ENCODE measurements at regions not wholly inside any gene's neighbourhood (a gene's known extent, or its start where the extent isn't known, plus 50 kb on each side); places are given as distances from the start of the nearest gene placed in this dataset.
A peak's percentile ranks its signal among the peaks of the same experiment; 100 is the strongest.

- no peak for DNase-seq (ENCODE audit: low read depth)
- no peak overlapping the region for H3K4me3 ChIP-seq (ENCODE audit: low read depth, low read length)
- TF ChIP-seq, protein P1, sequence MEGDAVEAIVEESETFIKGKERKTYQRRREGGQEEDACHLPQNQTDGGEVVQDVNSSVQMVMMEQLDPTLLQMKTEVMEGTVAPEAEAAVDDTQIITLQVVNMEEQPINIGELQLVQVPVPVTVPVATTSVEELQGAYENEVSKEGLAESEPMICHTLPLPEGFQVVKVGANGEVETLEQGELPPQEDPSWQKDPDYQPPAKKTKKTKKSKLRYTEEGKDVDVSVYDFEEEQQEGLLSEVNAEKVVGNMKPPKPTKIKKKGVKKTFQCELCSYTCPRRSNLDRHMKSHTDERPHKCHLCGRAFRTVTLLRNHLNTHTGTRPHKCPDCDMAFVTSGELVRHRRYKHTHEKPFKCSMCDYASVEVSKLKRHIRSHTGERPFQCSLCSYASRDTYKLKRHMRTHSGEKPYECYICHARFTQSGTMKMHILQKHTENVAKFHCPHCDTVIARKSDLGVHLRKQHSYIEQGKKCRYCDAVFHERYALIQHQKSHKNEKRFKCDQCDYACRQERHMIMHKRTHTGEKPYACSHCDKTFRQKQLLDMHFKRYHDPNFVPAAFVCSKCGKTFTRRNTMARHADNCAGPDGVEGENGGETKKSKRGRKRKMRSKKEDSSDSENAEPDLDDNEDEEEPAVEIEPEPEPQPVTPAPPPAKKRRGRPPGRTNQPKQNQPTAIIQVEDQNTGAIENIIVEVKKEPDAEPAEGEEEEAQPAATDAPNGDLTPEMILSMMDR (IDR thresholded peaks at IDR 0.05; ENCODE audit: insufficient read depth, low read length) = peak; percentile 12
Observed at GRCh38 chr12:126706300-126706699, 1560.7 kb upstream of the TMEM132C start.

- DNase-seq (ENCODE audit: low read depth) = peak; percentile 95
- TF ChIP-seq, protein P1 (IDR thresholded peaks at IDR 0.05; ENCODE audit: insufficient read depth, low read length) = no peak
- no peak overlapping the region for H3K4me3 ChIP-seq (ENCODE audit: low read depth, low read length)
Observed at GRCh38 chr12:126708492-126708896, 1558.5 kb upstream of the TMEM132C start.

GRCh38 chr12:126718365-126718764 lies 1548.6 kb upstream of the TMEM132C start:
- no peak overlapping the region for H3K4me3 ChIP-seq (ENCODE audit: low read depth, low read length)
- TF ChIP-seq, protein P1 (IDR thresholded peaks at IDR 0.05; ENCODE audit: insufficient read depth, low read length) = no peak
- DNase-seq (ENCODE audit: low read depth) = no peak

DNA sequence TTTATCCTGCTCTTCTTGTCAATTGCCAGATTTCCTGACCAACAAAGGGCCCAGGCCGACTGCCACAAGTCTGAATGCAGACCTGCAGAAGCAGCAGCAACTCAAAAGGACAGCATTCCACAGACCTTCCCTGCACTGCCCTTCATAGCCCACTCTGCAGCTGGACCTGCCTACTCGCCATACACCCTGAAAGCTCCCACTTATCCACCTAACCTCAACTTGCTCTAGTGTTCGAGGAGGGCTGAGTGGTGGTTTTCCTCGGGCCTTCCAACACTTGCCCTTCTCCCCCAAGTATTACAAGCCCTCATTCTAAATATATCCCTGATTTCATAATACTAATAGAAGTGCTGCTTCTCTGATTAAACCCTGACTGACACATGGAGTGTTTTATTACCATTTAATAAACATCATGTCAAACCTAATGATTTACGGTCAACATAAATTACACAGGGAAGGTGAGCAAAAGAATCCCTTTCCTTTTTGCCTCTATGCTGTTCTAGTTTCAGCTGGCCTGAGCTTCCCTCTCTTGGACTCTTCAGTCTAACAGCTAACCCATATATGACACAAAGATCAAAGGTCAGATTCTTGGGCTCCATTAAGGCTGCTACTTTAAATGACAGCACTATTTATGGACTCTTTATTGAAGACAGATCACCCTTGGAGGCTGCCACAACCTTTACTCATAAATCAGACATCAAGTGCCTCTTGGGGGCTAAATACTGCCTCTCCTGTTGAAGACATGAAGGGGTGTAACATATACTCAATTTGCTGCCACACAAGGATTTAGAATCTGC lies 1546.9 kb upstream of the TMEM132C start:
- DNase-seq (ENCODE audit: low read depth) = peak; percentile 10
- TF ChIP-seq, protein P1 (IDR thresholded peaks at IDR 0.05; ENCODE audit: insufficient read depth, low read length) = no peak
- H3K4me3 ChIP-seq (ENCODE audit: low read depth, low read length) = no peak overlapping the region

DNA sequence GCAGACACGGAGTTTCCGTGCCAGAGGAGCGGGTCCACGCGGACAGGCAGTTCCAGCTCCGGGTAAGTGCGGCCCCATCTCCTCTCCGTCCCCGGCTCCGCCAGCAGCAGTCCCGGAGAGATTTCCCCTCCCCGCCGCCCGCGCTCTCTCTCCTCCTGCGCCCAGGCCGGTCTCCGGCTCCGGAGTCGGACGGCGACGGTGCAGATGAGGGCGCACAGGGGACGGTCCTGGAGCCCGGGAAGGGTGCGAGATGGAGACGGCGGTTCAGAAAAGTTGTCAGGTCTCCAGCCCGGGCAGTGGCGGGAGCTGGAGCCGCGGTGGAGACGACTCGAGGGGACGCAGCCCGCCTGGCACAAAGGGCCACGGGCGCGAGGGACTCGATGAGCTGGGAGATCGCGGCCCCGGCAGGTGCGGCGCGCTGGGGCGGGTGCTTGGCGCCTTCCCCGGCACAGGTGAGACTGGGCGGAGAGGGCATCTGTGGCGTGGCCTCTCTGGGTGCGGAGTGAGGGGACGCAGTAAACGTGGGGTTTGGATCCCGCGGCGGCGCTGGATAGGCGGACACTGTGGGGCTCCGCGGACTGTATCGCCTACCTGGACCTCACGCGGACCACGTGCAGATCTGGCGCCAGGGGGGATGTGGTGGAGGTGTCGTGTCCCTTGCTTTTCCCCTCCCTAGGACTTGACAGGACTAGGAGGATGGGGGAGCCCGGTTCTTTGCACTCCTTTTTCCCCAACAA lies 1540.3 kb upstream of the TMEM132C start:
- H3K4me3 ChIP-seq (ENCODE audit: low read depth, low read length) = peak overlapping the region; percentile 13
- DNase-seq (ENCODE audit: low read depth) = no peak
- TF ChIP-seq, protein P1 (IDR thresholded peaks at IDR 0.05; ENCODE audit: insufficient read depth, low read length) = no peak

DNA sequence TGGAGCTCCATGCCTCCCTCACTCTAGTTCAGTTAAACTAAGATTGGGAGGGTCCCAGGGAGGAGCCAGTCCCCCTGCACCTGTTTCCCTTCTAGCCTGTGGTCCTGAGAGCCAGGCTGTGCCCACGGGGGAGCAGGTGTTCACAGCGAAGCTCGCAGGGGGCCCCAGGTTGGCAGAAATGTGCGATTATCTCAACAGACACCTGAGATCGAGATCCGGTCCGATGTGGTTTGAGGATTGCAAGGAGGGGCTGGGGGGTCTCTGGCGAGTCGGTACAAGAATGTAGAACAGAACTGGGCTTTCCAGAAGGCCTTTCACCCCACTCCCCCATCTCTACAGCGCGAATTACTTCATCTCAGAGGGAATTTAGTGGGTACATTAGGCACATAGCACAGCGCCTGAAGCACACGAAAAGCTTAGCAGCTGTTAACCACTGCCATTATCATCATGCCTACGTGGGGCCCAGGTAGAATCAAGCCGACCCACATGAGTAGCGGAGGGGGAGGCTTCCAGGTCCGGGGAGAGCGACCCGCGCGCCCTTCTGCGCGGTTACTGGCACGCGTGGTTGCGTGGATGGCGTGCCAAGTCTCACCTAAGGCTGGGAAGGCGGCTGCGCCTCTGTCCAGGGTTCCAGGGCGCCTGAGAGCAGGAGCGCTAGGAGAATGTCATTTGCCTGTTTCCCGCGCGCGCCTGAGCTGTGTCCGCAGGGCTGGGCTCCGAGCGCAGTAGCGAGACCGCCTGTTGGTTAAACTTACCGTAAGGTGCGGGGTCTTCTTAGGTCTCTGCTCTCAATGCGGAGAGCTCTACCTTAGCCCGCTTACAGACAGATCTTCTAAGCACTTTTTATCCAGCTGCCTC lies 1539.5 kb upstream of the TMEM132C start:
- no peak overlapping the region for H3K4me3 ChIP-seq (ENCODE audit: low read depth, low read length)
- TF ChIP-seq, protein P1 (IDR thresholded peaks at IDR 0.05; ENCODE audit: insufficient read depth, low read length) = no peak
- DNase-seq (ENCODE audit: low read depth) = no peak

Data from fibroblast of the aortic adventitia (primary cell).